HG03097 (cell line): ENCODE measurements at regions not wholly inside any gene's neighbourhood (a gene's known extent, or its start where the extent isn't known, plus 50 kb on each side); places are given as distances from the start of the nearest gene placed in this dataset.
"Not testable (repeated sequence)": the region's sequence is repeated elsewhere in the genome, so short reads cannot be mapped to it uniquely, and the experiment has no call there.

Experiments used
- ATAC-seq: cut with Tn5 transposase; IDR thresholded peaks from one replicate; pipeline ENCODE4 v1.9.1; 2021; ENCODE audit not compliant: unreplicated experiment, low FRiP score

DNA sequence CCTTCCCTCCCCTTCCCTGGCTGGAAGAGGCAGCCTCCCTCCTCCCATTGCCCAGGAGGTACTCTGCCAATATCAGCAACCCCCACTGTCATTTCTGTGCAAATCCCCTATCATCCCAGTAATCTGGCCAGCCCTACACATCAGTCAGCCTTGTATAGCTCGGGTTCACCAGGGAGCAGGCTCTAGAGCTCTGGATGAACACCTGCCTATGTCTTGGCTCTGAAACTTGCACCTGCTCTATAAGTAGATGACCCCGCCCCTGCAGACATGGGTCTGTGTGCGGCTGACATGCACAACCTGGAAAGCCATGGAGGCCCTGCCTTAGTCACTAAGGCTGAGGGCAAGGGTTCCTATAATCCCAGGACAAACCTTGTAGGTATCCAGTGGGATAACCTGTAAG, 1042.9 kb downstream of the UQCRFS1 start:
- no peak for ATAC-seq

DNA sequence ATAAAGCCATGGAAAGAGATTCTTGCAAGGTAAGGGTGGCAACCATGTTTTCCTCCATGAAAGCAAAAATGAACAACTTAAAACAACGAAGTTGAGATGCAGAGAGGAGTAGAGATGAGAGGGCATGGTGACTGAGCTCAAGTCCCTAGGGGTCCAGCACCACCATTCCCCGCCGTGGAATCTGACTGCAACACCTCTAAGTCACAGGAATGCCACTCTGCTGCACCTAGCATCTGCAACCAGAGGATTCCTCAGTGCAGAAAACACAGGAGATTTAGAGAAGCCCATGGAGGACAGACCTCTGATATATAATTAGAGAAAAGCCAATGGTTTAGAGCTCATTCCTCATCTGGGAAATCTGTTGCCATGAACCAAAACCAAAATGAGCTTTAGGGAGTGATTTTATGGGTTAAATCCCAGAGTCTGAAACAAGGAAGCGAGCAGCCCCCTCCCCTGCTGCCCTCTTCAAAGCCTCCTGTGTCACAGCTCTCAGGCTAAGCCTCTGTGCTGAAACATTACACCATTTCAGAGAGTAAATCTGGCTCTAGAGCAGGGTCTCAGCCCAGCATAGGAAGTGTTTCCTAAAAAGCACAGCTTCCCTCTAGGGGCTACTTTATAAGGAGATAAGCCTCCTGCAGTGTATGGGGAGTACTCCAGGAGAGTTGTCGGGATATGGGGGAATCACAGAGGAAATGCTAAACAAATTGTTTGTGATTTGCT, 1043.6 kb downstream of the UQCRFS1 start:
- ATAC-seq, result no peak

- no peak for ATAC-seq
Measured at GRCh38 chr19:28168557-28168956, 1044.4 kb downstream of the UQCRFS1 start.

GRCh38 chr19:28166025-28166424, 1046.9 kb downstream of the UQCRFS1 start:
- ATAC-seq, result no peak

DNA sequence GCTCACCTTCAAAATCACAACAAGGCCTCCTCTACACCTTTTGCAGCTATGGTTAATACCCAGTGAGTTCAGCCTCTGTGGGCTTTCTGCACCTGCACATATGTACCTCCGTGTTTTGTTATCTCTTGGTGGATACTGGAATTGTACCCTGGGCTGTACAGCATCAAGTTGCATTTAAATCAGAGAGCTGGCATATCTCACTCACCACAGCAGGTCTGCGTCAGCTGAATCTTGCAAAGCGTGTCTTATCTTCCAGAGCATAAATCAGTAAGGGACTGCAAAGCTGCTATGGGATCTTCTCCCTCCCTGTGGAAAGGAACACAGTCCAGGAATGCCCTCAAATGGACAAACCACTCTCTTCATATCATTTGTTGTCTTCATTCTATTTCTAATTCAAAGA, 1048.7 kb downstream of the UQCRFS1 start:
- no peak for ATAC-seq

GRCh38 chr19:28159065-28159464, 1053.9 kb downstream of the UQCRFS1 start:
- no peak for ATAC-seq

GRCh38 chr19:28155265-28155664, 1057.7 kb downstream of the UQCRFS1 start:
- no peak for ATAC-seq

DNA sequence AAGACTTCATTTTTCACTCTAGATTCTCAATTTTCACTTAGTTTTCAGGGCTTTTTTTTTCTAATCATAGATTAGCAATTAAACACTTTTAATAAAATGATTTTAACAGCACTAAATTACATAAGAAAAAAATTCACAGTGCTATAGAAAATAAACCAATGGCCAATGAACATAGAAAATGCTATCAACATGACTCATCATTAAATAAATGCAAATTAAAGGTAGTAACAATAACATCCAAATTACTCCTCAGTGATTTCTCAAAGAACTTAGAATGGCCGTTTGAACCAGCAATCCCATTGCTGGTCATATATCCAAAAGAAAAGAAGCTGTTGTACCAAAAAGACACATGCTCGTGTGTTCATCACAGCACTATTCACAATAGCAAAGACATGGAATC, 1058.9 kb downstream of the UQCRFS1 start:
- ATAC-seq, result no peak

DNA sequence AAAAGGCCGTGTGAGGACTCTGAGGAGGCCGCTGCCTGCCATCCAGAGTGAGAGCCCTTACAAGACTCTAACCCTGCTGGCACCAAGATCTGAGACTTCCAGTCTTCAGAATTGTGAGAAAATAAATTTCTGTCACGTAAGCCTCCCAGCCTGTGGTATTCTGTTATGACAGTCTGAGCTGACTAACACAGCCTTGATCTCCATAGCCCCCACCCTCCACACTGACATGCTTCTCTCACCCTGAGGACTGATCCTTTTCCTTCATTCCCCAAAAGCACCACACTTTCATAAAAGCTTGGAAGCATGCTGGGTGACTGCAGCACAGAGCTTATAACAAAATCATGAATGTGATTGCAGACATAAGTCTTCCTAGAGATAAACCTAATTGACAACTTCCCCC, 1059.8 kb downstream of the UQCRFS1 start:
- no peak for ATAC-seq

GRCh38 chr19:28152195-28152594, 1060.8 kb downstream of the UQCRFS1 start:
- no peak for ATAC-seq

- ATAC-seq, result no peak
Measured at GRCh38 chr19:28150129-28150528, 1062.8 kb downstream of the UQCRFS1 start.

DNA sequence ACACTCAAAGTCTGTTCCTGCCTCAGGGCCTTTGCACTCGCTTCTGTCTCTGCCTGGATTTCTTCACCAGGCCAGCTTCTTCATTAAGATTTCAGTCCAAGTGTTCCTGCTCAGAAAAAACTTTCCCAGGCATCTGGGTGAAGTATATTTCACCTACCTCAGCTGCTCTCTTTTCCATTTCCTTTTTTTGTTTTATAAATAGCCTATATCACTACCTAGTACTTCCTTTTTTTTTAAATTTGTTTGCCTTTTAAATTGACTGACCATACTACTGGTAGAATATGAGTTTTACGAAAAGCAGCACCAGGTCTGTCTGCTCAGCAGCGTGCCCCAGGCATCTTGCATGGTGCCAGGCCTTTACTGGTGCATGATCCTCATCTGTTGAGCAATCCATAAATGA, 1064.4 kb downstream of the UQCRFS1 start:
- ATAC-seq, result no peak

GRCh38 chr19:28142258-28142657, 1070.7 kb downstream of the UQCRFS1 start:
- ATAC-seq, result no peak

GRCh38 chr19:28140201-28140600, 1072.8 kb downstream of the UQCRFS1 start:
- no peak for ATAC-seq

DNA sequence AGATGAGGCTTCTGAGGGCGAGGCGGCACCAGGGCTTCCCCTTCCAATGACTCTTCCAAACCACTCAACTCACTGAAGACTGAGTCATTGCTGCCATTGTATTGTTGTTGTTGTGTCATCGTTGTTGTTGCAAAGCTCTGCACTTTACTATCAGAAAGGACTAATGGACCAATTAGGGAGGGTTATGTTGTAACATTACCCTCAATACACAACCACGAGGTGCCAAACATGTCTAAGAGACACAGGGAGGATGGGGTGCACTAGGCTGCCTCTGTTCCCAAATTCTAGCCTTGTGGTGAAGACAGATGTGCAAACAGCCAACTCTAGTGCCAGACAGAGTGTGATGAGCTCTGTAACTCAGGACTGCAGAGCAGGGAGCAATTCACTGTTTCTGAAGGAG, 1075.2 kb downstream of the UQCRFS1 start:
- ATAC-seq, result no peak

DNA sequence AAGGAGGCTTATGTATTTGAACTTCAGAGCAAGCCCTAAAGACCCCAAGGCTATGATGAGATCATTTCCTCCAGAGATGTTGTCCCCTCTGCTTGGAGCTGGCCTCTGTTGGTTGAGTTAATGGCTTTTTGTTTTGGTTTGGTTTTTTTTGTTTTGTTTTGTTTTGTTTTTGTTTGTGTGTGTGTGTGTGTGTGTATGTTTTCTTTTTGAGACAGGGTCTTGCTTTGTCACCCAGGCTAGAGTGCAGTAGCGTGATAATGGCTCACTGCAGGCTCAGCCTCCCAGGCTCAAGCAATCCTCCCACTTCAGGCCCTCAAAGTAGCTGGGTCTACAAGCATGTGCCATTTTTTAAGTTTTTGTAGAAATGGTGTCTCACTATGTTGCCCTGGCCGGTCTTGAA, 1076.2 kb downstream of the UQCRFS1 start:
- no peak for ATAC-seq

DNA sequence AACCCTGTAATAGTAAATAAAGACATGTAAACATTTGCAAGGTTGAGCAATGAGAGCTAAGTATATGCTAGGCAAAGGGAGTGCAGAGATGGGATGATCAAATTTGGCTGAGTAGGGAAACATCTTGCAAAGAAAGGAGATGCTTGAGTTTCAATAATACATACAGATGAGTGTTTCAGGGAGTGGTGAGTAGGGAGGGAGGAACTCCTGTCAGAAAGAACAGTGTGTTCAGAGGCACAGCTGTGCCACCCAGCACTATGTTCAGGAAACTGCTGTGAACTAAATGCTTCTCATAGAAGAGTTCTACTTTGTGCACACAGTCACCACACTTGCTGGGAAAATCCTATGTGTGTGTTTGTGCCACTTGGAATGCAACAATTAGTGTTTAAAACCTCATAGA, 1077.1 kb downstream of the UQCRFS1 start:
- ATAC-seq, result no peak

- no peak for ATAC-seq
Measured at GRCh38 chr19:28134311-28134710, 1078.6 kb downstream of the UQCRFS1 start.

DNA sequence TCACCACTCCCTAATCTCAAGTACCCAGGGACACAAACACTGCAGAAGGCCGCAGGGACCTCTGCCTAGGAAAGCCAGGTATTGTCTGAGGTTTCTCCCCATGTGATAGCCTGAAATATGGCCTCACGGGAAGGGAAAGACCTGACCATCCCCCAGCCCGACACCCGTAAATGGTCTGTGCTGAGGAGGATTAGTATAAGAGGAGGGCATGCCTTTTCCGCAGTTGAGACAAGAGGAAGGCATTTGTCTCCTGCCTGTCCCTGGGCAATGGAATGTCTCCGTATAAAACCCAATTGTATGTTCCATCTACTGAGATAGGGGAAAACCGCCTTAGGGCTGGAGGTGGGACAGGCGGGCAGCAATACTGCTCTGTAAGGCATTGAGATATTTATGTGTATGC, 1082.1 kb downstream of the UQCRFS1 start:
- not testable (repeated sequence) for ATAC-seq

GRCh38 chr19:28130066-28130511, 1082.9 kb downstream of the UQCRFS1 start:
- ATAC-seq, result no peak

DNA sequence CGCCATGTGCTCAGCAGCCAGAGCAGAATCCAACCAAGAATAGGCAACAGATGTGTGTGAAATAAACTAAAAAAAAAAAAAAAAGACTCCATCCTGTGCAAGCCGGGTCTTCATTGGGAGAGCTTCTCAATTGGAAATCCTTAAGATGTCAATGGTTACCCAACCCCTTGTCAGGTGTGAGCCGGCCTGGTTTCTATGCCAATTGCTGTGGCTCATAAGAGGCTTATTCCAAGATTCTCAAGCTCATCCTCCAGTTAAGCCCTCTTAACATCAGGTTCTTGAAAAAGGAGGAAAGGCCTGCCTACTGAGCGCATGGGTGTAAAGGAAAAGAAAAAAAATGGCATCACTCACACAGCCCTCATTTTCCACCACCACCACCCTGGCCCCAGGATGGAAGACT, 1084.6 kb downstream of the UQCRFS1 start:
- ATAC-seq, result no peak

GRCh38 chr19:28126135-28126898, 1086.6 kb downstream of the UQCRFS1 start:
- ATAC-seq, result no peak
